DOHH2 (cell line): ENCODE measurements at regions not wholly inside any gene's neighbourhood (a gene's known extent, or its start where the extent isn't known, plus 50 kb on each side); places are given as distances from the start of the nearest gene placed in this dataset.

Experiments used
- EZH2phosphoT487 ChIP-seq: fragments of 200-600 bp; sonication (generic); IDR thresholded peaks from 2 replicates; pipeline ENCODE4 v1.6.1; 2017; ENCODE audit warnings: borderline replicate concordance, mild to moderate bottlenecking, antibody characterized with exemption, low read length, moderate library complexity, mixed read lengths
- TF ChIP-seq, protein P1 (sequence below): fragments of 200-600 bp; sonication (generic); IDR thresholded peaks from one replicate; pipeline ENCODE4 v1.5.1; 2014; ENCODE audit warnings: antibody characterized with exemption, mild to moderate bottlenecking, low read depth, low read length; ENCODE audit not compliant: poor library complexity, severe bottlenecking

DNA sequence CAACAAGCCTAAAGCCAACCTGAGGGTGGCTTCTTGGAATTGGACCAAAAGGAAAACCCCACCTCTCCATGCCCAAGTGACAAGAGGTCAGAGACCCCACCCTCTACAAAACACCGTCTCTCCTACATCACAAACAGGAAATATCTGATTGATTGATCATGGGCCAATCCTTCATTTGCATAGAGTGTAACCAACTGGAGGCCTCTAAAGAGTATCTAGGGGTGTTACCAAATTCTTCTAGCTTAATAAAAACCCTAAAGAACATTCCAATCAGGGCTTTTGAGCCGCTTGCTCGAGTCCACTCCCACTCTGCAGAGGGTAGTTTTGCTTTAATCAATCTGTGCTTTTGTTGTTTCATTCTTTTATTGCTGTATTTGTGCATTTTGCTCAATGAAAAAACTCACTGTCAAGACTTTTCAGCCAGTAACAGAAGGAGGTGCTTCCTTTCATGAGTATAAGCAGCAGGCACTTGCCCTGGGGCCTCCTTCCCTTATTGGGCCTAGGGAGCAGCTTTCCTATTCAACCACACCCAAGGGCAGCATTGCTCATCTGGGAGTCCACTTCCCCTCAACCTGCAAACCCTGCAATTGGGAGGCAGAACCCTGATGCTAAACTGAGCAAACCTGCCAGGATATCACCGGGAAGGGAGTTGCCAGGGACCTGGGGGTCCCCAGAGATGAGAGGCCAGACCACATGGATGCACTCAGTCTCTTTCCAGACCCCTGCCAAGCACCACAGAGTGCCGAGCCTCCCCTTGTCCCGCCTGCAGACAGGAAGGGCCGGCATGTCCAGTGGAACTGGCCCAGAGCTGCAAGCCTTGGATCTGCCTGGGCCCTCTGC, 154.3 kb upstream of the VSTM2B start:
- TF ChIP-seq, protein P1, sequence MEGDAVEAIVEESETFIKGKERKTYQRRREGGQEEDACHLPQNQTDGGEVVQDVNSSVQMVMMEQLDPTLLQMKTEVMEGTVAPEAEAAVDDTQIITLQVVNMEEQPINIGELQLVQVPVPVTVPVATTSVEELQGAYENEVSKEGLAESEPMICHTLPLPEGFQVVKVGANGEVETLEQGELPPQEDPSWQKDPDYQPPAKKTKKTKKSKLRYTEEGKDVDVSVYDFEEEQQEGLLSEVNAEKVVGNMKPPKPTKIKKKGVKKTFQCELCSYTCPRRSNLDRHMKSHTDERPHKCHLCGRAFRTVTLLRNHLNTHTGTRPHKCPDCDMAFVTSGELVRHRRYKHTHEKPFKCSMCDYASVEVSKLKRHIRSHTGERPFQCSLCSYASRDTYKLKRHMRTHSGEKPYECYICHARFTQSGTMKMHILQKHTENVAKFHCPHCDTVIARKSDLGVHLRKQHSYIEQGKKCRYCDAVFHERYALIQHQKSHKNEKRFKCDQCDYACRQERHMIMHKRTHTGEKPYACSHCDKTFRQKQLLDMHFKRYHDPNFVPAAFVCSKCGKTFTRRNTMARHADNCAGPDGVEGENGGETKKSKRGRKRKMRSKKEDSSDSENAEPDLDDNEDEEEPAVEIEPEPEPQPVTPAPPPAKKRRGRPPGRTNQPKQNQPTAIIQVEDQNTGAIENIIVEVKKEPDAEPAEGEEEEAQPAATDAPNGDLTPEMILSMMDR: no peak
- TF ChIP-seq EZH2phosphoT487: no peak
